GM12892 (cell line): ENCODE measurements at regions not wholly inside any gene's neighbourhood (a gene's known extent, or its start where the extent isn't known, plus 50 kb on each side); places are given as distances from the start of the nearest gene placed in this dataset.

Experiments
- POLR2A ChIP-seq: IDR thresholded peaks from 2 replicates; pipeline ENCODE4 v1.6.1; 2011; ENCODE audit warnings: low read depth, low read length, control low read depth
- POLR2AphosphoS5 ChIP-seq: IDR thresholded peaks from 2 replicates; pipeline ENCODE4 v1.6.1; 2011; ENCODE audit warnings: low read depth, low read length, control low read depth
- TAF1 ChIP-seq: IDR thresholded peaks from 2 replicates; pipeline ENCODE4 v1.6.1; 2011; ENCODE audit warnings: low read depth, mild to moderate bottlenecking, control low read depth, low read length, borderline replicate concordance

DNA sequence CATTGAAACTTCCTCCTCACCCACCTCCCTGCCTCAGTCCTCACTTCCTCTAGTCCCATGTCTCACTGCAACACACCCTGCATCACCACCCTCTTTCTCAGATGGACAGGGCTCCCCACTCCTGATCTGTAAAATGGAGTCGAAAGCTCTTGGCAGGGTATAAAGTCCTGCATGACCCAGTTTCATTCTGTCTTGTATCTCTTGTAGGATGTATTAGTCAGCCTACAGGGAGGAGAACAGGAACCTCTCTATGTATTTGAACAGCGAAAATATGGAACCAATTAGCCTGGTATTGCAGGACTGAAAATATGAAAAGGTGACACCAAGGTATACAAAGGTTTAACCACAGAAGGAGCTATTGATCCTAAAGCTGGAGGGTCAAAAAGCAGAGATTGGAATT lies 156.9 kb upstream of the SNX19 start:
- no peak for TF ChIP-seq POLR2AphosphoS5
- TF ChIP-seq TAF1 = no peak
- TF ChIP-seq POLR2A = no peak
